Epithelial cell of proximal tubule (primary cell): ENCODE measurements at regions not wholly inside any gene's neighbourhood (a gene's known extent, or its start where the extent isn't known, plus 50 kb on each side); places are given as distances from the start of the nearest gene placed in this dataset.
"Not testable (repeated sequence)": the region's sequence is repeated elsewhere in the genome, so short reads cannot be mapped to it uniquely, and the experiment has no call there.

Source experiments
- DNase-seq: peaks from one replicate; pipeline ENCODE4 v3.0.0-alpha.2; 2011; ENCODE audit warnings: low read depth
- H3K4me3 ChIP-seq: 2 replicates; pipeline ENCODE4 v1.5.1; 2011; ENCODE audit warnings: low read depth, mild to moderate bottlenecking, low read length
- CTCF ChIP-seq: conservative IDR thresholded peaks from 2 replicates; pipeline ENCODE4 v1.5.1; 2012; ENCODE audit warnings: low read depth, mild to moderate bottlenecking, low read length

GRCh38 chr1:207196135-207196534 is 92.1 kb downstream of the C4BPA start:
- not testable (repeated sequence) for H3K4me3 ChIP-seq, DNase-seq

- not testable (repeated sequence) for H3K4me3 ChIP-seq, DNase-seq
Measured at GRCh38 chr1:207201534-207201933, 97.5 kb downstream of the C4BPA start.

GRCh38 chr1:207202480-207202879 is 98.4 kb downstream of the C4BPA start:
- no peak for DNase-seq
- no peak for TF ChIP-seq CTCF
- no peak overlapping the region for H3K4me3 ChIP-seq

GRCh38 chr1:207203541-207203940 is 99.5 kb downstream of the C4BPA start:
- no peak for DNase-seq
- no peak overlapping the region for H3K4me3 ChIP-seq
- no peak for TF ChIP-seq CTCF

GRCh38 chr1:207205614-207206061 is 101.6 kb downstream of the C4BPA start:
- TF ChIP-seq CTCF, result no peak
- no peak overlapping the region for H3K4me3 ChIP-seq
- DNase-seq, result no peak

- not testable (repeated sequence) for H3K4me3 ChIP-seq, DNase-seq
Measured at GRCh38 chr1:207208691-207209090, 104.7 kb downstream of the C4BPA start.

GRCh38 chr1:207214453-207214852 is 107.0 kb upstream of the CD55 start:
- no peak for TF ChIP-seq CTCF
- no peak overlapping the region for H3K4me3 ChIP-seq
- no peak for DNase-seq

GRCh38 chr1:207217778-207218511 is 103.5 kb upstream of the CD55 start:
- no peak for DNase-seq
- H3K4me3 ChIP-seq, result no peak overlapping the region
- no peak for TF ChIP-seq CTCF
